ENCODE measurements at regions not wholly inside any gene's neighbourhood (a gene's known extent, or its start where the extent isn't known, plus 50 kb on each side); places are given as distances from the start of the nearest gene placed in this dataset.

DNA sequence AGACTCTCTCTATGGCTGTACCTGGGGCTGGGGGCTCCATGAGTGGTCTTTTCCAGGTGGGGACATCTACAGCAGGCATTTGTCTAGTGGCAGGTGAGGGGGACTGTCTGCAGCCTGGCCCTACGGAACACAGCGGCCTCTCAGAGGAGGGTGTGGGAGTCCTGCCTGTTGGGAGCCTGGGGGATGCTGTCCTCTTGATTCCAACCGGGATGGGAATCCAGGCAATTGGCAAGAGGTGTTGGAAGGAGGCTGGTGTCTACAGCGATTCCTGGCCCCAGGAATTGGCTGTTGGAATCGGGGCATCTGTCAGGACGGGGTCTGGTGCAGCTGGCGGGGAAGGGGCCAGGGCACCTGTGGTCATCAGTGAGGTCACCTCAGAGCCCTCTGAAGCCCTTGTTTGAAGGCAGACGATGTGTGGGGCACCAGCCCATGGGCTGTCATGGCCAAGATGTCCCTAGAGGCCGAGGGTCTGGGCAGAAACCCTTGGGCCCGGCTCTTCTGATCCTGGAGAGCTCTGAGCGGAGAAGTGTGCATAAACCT, 386.3 kb downstream of the TMEM121 start:
- no peak for TF ChIP-seq GLIS3 (CRISPR knock-in tag; IDR thresholded peaks at IDR 0.05)
- TF ChIP-seq ISL1 (CRISPR knock-in tag; IDR thresholded peaks at IDR 0.05) = no peak
- no peak for TF ChIP-seq SNAI2 (CRISPR knock-in tag; IDR thresholded peaks at IDR 0.05)
- no peak for TF ChIP-seq ZC3H10 (CRISPR knock-in tag; IDR thresholded peaks at IDR 0.05)
- no peak for TF ChIP-seq TSHZ2 (CRISPR knock-in tag; IDR thresholded peaks at IDR 0.05)
- TF ChIP-seq ARNTL (CRISPR knock-in tag; IDR thresholded peaks at IDR 0.05; ENCODE audit: borderline replicate concordance, low read depth) = no peak
